ENCODE measurements at regions not wholly inside any gene's neighbourhood (a gene's known extent, or its start where the extent isn't known, plus 50 kb on each side); places are given as distances from the start of the nearest gene placed in this dataset.
A peak's percentile ranks its signal among the peaks of the same experiment; 100 is the strongest.

- peak in 1 of 2 experiments; percentile 40 for DNase-seq
These were observed 178.2 kb downstream of the ANAPC1 start for GRCh38 chr2:111705711-111706336.

- no peak for DNase-seq
These were observed 177.5 kb downstream of the ANAPC1 start for GRCh38 chr2:111706481-111707001.

GRCh38 chr2:111707700-111708099 lies 176.3 kb downstream of the ANAPC1 start:
- no peak for DNase-seq

GRCh38 chr2:111708476-111709180 lies 175.4 kb downstream of the ANAPC1 start:
- peak in 1 of 2 experiments; percentile 39 for DNase-seq

- no peak for DNase-seq
These were observed 174.7 kb downstream of the ANAPC1 start for GRCh38 chr2:111709321-111709720.

GRCh38 chr2:111710085-111710484 lies 173.9 kb downstream of the ANAPC1 start:
- no peak for DNase-seq

- no peak for DNase-seq
These were observed 173.4 kb downstream of the ANAPC1 start for GRCh38 chr2:111710613-111711012.

- no peak for DNase-seq
These were observed 172.7 kb downstream of the ANAPC1 start for GRCh38 chr2:111711270-111711669.

- no peak for DNase-seq
These were observed 171.6 kb downstream of the ANAPC1 start for GRCh38 chr2:111712361-111712760.

- DNase-seq: no peak
These were observed 171.0 kb downstream of the ANAPC1 start for GRCh38 chr2:111712940-111713515.

GRCh38 chr2:111715987-111716904 lies 167.7 kb downstream of the ANAPC1 start:
- peak; percentile 18 to 74 for DNase-seq

- DNase-seq: no peak
These were observed 166.9 kb downstream of the ANAPC1 start for GRCh38 chr2:111716905-111717775.

Measured in NCI-H446 (cell line).